Mesenchymal stem cell (in vitro differentiated cells and primary cell): ENCODE measurements at regions not wholly inside any gene's neighbourhood (a gene's known extent, or its start where the extent isn't known, plus 50 kb on each side); places are given as distances from the start of the nearest gene placed in this dataset.

Experiments used
- DNase-seq: peaks from one replicate; pipeline ENCODE4 v3.0.0-alpha.2; 2013
- H2AFZ ChIP-seq: one replicate; pipeline ENCODE4 v1.6.1; 2013; ENCODE audit warnings: low read depth, mild to moderate bottlenecking, control low read depth, inconsistent platforms, low read length, moderate library complexity
- H2AK5ac ChIP-seq: 2 replicates; pipeline ENCODE4 v1.6.1; 2013; ENCODE audit warnings: low read length, moderate library complexity, mild to moderate bottlenecking, inconsistent platforms; ENCODE audit not compliant: severe bottlenecking
- H2BK120ac ChIP-seq: one replicate; pipeline ENCODE4 v1.6.1; 2013; ENCODE audit warnings: low read depth, mild to moderate bottlenecking, inconsistent platforms, low read length, moderate library complexity
- H2BK12ac ChIP-seq, 2 experiments: one replicate each; pipeline ENCODE4 v1.6.1; 2013; ENCODE audit warnings: inconsistent platforms in 2 of 2, low read length in 2 of 2, mild to moderate bottlenecking in 2 of 2, moderate library complexity in 2 of 2, control low read depth in 1 of 2
- H2BK15ac ChIP-seq: one replicate; pipeline ENCODE4 v1.6.1; 2013; ENCODE audit warnings: mild to moderate bottlenecking, low read depth, inconsistent platforms; ENCODE audit not compliant: poor library complexity, severe bottlenecking
- H2BK5ac ChIP-seq: 2 replicates; pipeline ENCODE4 v1.6.1; 2013; ENCODE audit warnings: low read depth, mild to moderate bottlenecking, low read length, control low read depth, inconsistent platforms; ENCODE audit not compliant: poor library complexity, severe bottlenecking
- H3K14ac ChIP-seq, 2 experiments: one replicate each; pipeline ENCODE4 v1.6.1; 2013; ENCODE audit warnings: inconsistent platforms in 2 of 2, low read length in 2 of 2, control low read depth in 1 of 2, mild to moderate bottlenecking in 1 of 2, moderate library complexity in 1 of 2
- H3K18ac ChIP-seq, 2 experiments: one replicate each; pipeline ENCODE4 v1.6.1; 2013; ENCODE audit warnings: inconsistent platforms in 2 of 2, low read length in 2 of 2, control low read depth in 1 of 2, low read depth in 1 of 2, mild to moderate bottlenecking in 1 of 2
- H3K23ac ChIP-seq, 2 experiments: one replicate each; pipeline ENCODE4 v1.6.1; 2013; ENCODE audit warnings: inconsistent platforms in 2 of 2, low read length in 2 of 2, mild to moderate bottlenecking in 2 of 2, moderate library complexity in 2 of 2, control low read depth in 1 of 2
- H3K27ac ChIP-seq: 2 replicates; pipeline ENCODE4 v1.5.1; 2013; ENCODE audit warnings: mild to moderate bottlenecking, moderate library complexity, low read length, control low read depth, inconsistent platforms; ENCODE audit not compliant: poor library complexity, severe bottlenecking
- H3K27me3 ChIP-seq, 2 experiments: 2 replicates each; pipeline versions ENCODE4 v1.6.1 to v1.7.0; 2013; ENCODE audit warnings: low read length in 2 of 2, mild to moderate bottlenecking in 2 of 2, moderate library complexity in 2 of 2, control low read depth in 1 of 2, inconsistent platforms in 1 of 2; ENCODE audit not compliant: control insufficient read depth in 1 of 2, insufficient read depth in 1 of 2
- H3K36me3 ChIP-seq, 2 experiments: 2 replicates each; pipeline versions ENCODE4 v1.6.1 to v1.7.0; 2013; ENCODE audit warnings: low read length in 2 of 2, control low read depth in 1 of 2, inconsistent platforms in 1 of 2, low read depth in 1 of 2, mild to moderate bottlenecking in 1 of 2; ENCODE audit not compliant: insufficient read depth in 2 of 2, control insufficient read depth in 1 of 2
- H3K4ac ChIP-seq, 2 experiments: one replicate each; pipeline ENCODE4 v1.6.1; 2013; ENCODE audit warnings: inconsistent platforms in 2 of 2, low read length in 2 of 2, mild to moderate bottlenecking in 2 of 2, moderate library complexity in 2 of 2, control low read depth in 1 of 2, low read depth in 1 of 2
- H3K4me1 ChIP-seq: 2 replicates; pipeline ENCODE4 v1.6.1; 2013; ENCODE audit warnings: low read depth, low read length, control low read depth; ENCODE audit not compliant: control insufficient read depth, insufficient read depth
- H3K4me2 ChIP-seq: 2 replicates; pipeline ENCODE4 v1.6.1; 2013; ENCODE audit warnings: low read length, mild to moderate bottlenecking, inconsistent platforms; ENCODE audit not compliant: poor library complexity, severe bottlenecking
- H3K4me3 ChIP-seq, 2 experiments: 2 replicates each; pipeline versions ENCODE4 v1.5.1 to v1.7.0; 2013; ENCODE audit warnings: low read length in 2 of 2, mild to moderate bottlenecking in 2 of 2, control low read depth in 1 of 2, low read depth in 1 of 2; ENCODE audit not compliant: insufficient read depth in 1 of 2
- H3K79me1 ChIP-seq: replicated peaks from 2 replicates; pipeline ENCODE4 v1.6.1; 2013; ENCODE audit warnings: mild to moderate bottlenecking, control low read depth, low read length, inconsistent platforms; ENCODE audit not compliant: poor library complexity, severe bottlenecking
- H3K9ac ChIP-seq: 2 replicates; pipeline ENCODE4 v1.7.0; 2013; ENCODE audit warnings: mild to moderate bottlenecking, low read length, moderate library complexity
- H3K9me3 ChIP-seq: 2 replicates; pipeline ENCODE4 v1.7.0; 2013; ENCODE audit warnings: mild to moderate bottlenecking, low read length; ENCODE audit not compliant: control insufficient read depth
- H4K8ac ChIP-seq: one replicate; pipeline ENCODE4 v1.6.1; 2013; ENCODE audit warnings: inconsistent platforms, mild to moderate bottlenecking, low read length, moderate library complexity
- H4K91ac ChIP-seq: one replicate; pipeline ENCODE4 v1.6.1; 2013; ENCODE audit warnings: mild to moderate bottlenecking, low read length, inconsistent platforms
- WGBS: methylation state at CpG from one replicate; pipeline ENCODE4 v1.1.7; 2013; ENCODE audit warnings: mixed read lengths; 5-methylcytosine and 5-hydroxymethylcytosine counted together

DNA sequence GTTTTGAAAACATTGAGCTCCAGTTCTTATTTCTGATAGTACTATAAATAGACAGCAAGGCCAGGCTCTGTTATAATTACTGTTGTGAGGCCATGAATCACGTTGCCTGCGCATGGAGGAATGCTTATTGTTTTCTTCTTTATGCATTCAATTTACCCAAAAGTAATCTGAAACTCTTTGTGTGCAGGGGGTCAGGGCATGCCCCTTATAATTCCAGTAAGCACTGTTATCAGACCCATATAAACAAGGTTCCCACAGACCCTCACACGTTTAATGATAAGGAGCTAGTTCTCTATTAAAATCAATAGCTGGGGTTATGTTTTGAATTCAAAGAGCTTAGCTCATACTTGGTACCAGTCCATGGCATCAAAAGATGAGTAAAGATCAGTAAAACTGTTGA is 174.8 kb upstream of the ARG1 start:
- H3K14ac ChIP-seq: no peak overlapping the region
- WGBS: no CpG with 5 or more reads among the region's 3 CpGs
- H3K18ac ChIP-seq: no peak overlapping the region
- H2AK5ac ChIP-seq: no peak overlapping the region
- H3K23ac ChIP-seq: no peak overlapping the region
- no peak overlapping the region for H2AFZ ChIP-seq
- no peak overlapping the region for H2BK15ac ChIP-seq
- H2BK120ac ChIP-seq: no peak overlapping the region
- no peaks in the 10 kb centered on the region for H3K79me1 ChIP-seq
- H2BK12ac ChIP-seq: no peak overlapping the region
- no peak overlapping the region for H3K27ac ChIP-seq
- H3K9ac ChIP-seq: no peak overlapping the region
- no peaks in the 10 kb centered on the region for H3K9me3 ChIP-seq
- no peaks in the 10 kb centered on the region for H3K4me1 ChIP-seq
- H3K27me3 ChIP-seq: no peaks in the 10 kb centered on the region
- no peak for DNase-seq
- H4K8ac ChIP-seq: no peak overlapping the region
- H4K91ac ChIP-seq: no peak overlapping the region
- no peak overlapping the region for H3K4me3 ChIP-seq
- no peak overlapping the region for H2BK5ac ChIP-seq
- no peaks in the 10 kb centered on the region for H3K36me3 ChIP-seq
- no peak overlapping the region for H3K4me2 ChIP-seq
- no peak overlapping the region for H3K4ac ChIP-seq

DNA sequence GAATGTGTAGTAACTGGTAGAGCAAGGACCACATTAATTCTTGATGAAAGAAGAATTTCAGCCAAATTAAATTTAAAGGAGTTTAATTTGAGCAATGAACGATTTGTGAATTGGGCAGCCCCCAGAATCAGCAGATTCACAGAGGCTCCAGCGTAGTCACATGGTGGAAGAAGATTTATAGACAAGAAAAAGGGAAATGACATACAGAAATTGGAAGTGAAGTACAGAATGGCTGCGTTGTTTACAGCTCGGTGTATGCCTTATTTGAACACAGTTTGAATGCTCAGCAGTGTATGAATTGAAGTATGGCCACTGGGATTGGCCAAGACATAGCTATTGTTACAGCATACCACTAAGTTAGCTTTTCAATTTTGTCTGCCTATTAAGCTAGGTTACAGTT is 173.6 kb upstream of the ARG1 start:
- Histone ChIP-seq H2AFZ (no peak overlapping the region), H2BK15ac (no peak overlapping the region), H3K9me3 (no peaks in the 10 kb centered on the region), H4K91ac (no peak overlapping the region), H3K79me1 (no peaks in the 10 kb centered on the region), H3K4me3 (no peak overlapping the region), H3K27ac (peak overlapping the region; percentile 83), H2BK12ac (no peak overlapping the region), H2BK5ac (no peak overlapping the region), H4K8ac (no peak overlapping the region), H2AK5ac (no peak overlapping the region), H3K4me2 (no peak overlapping the region), H3K27me3 (no peaks in the 10 kb centered on the region), H2BK120ac (no peak overlapping the region), H3K23ac (no peak overlapping the region), H3K9ac (no peak overlapping the region), H3K14ac (no peak overlapping the region), H3K4ac (no peak overlapping the region), H3K4me1 (no peaks in the 10 kb centered on the region), H3K18ac (no peak overlapping the region), H3K36me3 (no peaks in the 10 kb centered on the region)
- no peak for DNase-seq
- WGBS: 94% methylated on average over 3 of the region's 4 CpGs

DNA sequence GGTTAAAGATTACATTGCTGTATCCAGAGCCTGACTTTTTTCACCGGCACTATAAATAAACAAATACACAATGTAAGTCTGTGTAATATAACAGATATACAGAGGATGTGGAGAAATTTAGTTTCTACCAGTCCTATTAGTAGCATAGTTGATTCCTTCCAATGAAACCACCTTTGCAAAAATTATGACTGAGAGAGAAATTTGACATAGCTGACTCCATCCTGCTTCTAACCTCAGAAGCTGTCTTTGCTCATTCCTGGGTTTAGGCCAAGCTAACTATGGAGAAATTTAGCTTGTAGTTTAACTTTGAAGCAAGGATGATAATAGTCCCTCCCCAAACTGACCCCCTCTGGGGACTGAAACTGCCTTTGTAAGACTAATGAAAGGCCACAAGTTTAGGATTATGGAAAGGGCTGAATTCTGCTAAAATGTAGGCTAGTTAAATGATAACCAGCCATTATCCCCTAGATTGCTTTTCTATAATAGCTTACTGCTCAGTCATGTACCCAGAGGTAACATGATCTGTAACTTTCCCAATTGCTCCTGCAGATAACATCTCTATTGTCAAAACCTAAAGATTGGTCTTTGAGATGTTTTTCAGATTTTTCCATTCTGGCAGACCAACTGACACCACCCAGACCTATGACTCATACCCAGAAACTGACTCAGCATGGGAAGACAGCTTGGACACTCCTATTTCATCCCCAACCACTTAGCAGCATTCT is 172.8 kb upstream of the ARG1 start:
- no peak overlapping the region for H2BK15ac ChIP-seq
- no peak overlapping the region for H2AK5ac ChIP-seq

DNA sequence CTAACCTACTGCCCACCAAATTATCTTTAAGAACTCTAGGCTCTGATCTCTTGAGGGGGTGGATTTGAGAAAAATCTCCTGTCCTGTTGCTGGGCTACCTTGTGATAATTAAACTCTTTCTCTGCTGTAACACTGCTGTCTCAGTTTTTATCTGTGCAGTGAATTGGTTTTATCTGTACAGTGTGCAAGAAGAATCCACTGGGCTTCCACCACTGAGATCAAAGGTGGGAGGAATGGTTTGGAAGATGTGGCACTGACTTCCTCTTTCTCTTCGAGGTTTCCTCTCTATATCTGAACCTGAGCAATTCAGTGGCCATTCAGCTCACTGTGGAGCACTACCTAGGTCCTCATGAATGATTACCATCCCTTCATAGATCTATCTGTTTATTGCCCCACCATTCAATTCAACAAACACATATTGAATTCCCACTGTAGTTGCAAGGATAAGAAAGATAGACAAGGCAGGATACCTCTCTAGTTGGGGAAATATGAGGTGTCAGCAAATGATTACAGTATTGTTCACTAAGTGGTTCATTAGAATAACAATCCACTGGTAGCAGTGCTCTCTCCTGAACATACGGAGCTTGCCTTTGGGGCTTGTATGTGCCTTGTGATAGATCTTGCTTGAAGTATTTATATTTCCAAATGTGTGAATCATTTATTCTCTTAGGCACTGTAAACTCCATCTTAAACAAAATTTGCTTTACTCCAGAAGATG is 172.1 kb upstream of the ARG1 start:
- no peak overlapping the region for H3K4ac ChIP-seq
- H3K27me3 ChIP-seq: no peaks in the 10 kb centered on the region
- no peak overlapping the region for H3K23ac ChIP-seq
- H3K27ac ChIP-seq: peak overlapping the region; percentile 87
- H3K18ac ChIP-seq: no peak overlapping the region
- H3K14ac ChIP-seq: no peak overlapping the region
- no peak for DNase-seq
- no peak overlapping the region for H2AFZ ChIP-seq
- no peak overlapping the region for H2BK5ac ChIP-seq
- no peak overlapping the region for H3K4me3 ChIP-seq
- H4K91ac ChIP-seq: no peak overlapping the region
- H2BK12ac ChIP-seq: no peak overlapping the region
- no peak overlapping the region for H4K8ac ChIP-seq
- H2BK15ac ChIP-seq: no peak overlapping the region
- WGBS: 57% methylated on average over 1 of the region's 2 CpGs
- no peaks in the 10 kb centered on the region for H3K4me1 ChIP-seq
- no peak overlapping the region for H3K4me2 ChIP-seq
- no peaks in the 10 kb centered on the region for H3K79me1 ChIP-seq
- H2AK5ac ChIP-seq: peak overlapping the region; percentile 59
- no peaks in the 10 kb centered on the region for H3K36me3 ChIP-seq
- H3K9me3 ChIP-seq: no peaks in the 10 kb centered on the region
- no peak overlapping the region for H2BK120ac ChIP-seq
- H3K9ac ChIP-seq: no peak overlapping the region

More for the DNA sequence above, 172.8 kb upstream of the ARG1 start:
- H2BK5ac ChIP-seq: no peak overlapping the region
- no peak overlapping the region for H2BK12ac ChIP-seq
- H3K27ac ChIP-seq: peak overlapping the region; percentile 87
- H2BK120ac ChIP-seq: no peak overlapping the region
- H4K91ac ChIP-seq: no peak overlapping the region
- H3K18ac ChIP-seq: no peak overlapping the region
- no peaks in the 10 kb centered on the region for H3K36me3 ChIP-seq
- H3K4me3 ChIP-seq: no peak overlapping the region
- H2AFZ ChIP-seq: no peak overlapping the region
- WGBS: no CpG with 5 or more reads among the region's 1 CpG
- no peak overlapping the region for H3K4me2 ChIP-seq
- H3K14ac ChIP-seq: no peak overlapping the region
- no peak overlapping the region for H4K8ac ChIP-seq
- H3K9ac ChIP-seq: peak overlapping the region; percentile 36
- H3K4me1 ChIP-seq: no peaks in the 10 kb centered on the region
- H3K9me3 ChIP-seq: no peaks in the 10 kb centered on the region
- H3K23ac ChIP-seq: no peak overlapping the region
- DNase-seq: peak; percentile 79
- H3K27me3 ChIP-seq: no peaks in the 10 kb centered on the region
- no peaks in the 10 kb centered on the region for H3K79me1 ChIP-seq
- no peak overlapping the region for H3K4ac ChIP-seq
